NOMO-1 treated with dmso at 0.1 percent for 144 hours (cell line): ENCODE measurements at regions not wholly inside any gene's neighbourhood (a gene's known extent, or its start where the extent isn't known, plus 50 kb on each side); places are given as distances from the start of the nearest gene placed in this dataset.
A peak's percentile ranks its signal among the peaks of the same experiment; 100 is the strongest.
"Not testable (repeated sequence)": the region's sequence is repeated elsewhere in the genome, so short reads cannot be mapped to it uniquely, and the experiment has no call there.

Experiments used
- DNase-seq: peaks from one replicate; lab custom pipeline; 2025; ENCODE audit not compliant: unreplicated experiment; lab: John Stamatoyannopoulos, UW

DNA sequence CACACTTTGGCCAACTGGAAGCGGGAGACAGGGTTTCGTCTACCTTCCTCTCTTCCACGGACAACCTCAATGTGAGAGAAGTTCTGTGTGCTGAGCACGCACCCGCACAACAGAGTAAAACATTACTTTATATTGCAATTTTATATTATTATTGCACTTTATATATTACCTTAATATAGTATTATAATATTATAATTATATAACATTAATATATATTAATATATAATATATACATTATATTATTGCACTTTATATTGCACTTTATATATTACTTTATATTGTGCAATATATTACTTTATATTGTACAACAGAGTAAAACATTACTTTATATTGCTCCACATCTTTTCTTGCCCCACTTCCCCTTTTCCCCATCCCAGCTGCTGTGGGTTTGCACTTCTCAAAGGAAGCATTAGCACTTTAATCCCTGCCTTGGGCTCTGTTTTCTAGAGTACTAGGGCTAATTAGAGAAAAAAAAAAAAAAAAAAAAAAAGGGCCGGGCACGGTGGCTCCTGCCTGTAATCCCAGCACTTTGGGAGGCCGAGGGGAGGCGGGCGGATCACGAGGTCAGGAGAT lies 76.4 kb upstream of the SLC4A7 start:
- peak; percentile 67 for DNase-seq

DNA sequence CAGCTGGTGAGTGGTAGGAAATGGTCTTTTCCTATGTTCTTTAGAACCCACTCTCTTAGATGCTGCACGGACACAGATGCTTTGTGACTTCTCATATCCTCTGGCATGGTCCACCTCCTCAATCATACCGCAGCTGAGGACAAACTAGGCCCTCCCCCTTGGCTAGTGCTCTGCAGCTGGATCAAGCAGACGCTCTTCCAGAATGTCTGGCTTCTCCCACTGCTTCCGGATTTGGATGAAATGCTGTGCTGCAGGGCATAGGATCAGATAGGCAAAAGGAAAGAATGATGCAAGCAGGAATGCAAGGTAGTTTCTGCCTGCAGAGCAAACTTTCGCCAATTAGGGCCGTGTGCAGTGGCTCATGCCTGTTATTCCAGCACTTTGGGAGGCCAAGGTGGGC lies 75.7 kb upstream of the SLC4A7 start:
- no peak for DNase-seq

DNA sequence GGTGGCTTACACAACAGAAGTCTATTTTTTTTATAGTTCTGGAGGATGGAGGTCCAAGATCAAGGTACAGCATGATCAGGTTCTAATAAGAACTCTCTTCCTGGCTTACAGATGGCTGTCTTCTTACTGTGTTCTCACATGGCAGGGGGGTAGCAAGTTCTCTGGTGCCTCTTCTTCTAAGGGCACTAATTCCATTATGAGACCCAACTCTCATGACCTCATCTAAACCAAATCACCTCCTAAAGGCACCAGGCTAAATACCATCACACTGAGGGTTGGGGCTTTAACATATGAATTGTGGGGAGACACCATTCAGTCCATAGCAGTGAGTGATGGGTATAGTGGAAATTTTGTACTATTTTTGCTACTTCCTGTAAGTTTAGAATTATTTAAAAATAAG lies 75.2 kb upstream of the SLC4A7 start:
- DNase-seq, result no peak

DNA sequence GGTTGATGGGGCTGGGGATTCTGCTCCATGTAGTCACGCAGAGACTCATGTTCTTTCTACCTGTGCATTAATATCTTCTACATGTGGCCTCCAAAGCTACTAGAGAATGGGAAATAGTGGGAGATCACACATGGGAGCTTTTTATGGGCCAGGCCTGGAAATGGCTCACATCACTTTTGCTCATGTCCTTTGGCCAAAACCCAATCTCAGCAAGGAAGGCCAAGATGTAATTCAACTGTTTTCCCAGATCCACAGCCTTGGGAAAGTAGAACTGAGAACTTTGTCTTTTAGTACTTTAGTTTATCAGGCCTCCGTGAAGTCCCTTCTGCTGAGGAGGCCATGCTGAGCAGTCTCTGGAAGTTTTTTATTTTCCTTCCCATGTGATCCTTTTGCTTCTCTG lies 73.2 kb upstream of the SLC4A7 start:
- no peak for DNase-seq

DNA sequence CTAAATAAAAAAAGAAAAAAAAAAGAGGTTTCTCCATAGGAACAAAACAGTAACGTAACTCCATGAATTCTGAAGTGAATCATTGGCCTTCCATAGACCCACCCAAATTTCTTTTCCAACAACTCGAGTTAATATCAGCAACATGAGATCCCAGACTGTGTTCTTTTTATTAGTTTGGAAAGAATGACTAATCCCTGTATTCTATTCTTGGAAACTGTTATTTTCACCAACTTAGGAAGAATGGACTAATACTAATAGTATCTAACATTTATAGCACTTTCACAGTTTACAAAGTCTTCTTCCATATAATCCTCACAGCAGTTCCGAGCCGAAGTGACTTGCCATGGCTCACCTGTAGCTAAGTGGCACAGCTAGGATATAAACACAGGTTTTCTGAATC lies 72.7 kb upstream of the SLC4A7 start:
- DNase-seq, result no peak

DNA sequence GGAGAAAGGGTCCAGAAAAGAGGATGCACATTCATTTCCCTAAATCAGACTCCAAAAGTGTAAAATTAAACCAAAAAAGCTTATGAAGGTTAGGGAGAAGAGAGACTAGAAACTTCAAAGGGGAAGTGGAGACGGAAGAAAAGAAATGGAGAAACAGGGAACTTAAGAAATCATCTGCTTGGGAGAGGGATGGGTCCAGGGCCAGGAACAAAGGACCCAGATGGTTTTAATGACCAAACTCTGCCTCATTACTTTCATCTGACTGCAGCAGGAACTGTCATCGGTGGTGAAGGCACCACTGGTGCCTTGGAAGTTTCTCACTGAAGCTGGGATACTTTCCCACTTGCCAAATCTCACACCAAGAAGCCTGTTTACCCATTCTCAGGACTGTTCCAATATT lies 70.5 kb upstream of the SLC4A7 start:
- no peak for DNase-seq

DNA sequence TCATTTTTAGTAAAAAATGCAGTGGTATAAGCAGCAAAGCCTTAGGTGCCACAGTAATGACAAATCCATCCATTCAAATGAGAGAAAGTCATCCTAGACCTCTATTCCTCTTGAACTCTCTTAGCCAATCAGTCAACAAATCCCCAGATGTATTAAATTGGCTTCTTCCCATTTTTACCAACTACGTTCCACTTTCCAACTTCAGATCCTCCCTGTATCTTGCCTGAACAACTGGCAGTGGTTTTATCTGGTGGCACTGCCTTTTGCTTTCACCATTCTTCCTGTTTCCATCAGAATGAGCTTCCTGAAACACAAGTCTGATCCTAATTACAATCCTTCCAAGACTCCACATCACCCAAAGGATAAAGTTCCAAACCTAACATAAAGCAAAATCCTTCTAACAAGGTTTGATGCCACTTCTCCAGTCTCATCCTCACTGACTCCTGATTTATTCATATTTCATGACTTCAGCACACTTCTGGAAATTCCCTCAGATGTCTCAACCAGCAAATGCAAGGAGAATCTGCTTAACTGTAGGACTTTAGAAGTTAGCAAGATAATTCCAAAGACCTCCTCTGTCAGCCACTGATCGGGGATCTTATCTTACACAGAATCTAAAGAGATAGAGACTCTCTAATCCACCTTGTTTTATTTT lies 69.8 kb upstream of the SLC4A7 start:
- DNase-seq, result no peak

DNA sequence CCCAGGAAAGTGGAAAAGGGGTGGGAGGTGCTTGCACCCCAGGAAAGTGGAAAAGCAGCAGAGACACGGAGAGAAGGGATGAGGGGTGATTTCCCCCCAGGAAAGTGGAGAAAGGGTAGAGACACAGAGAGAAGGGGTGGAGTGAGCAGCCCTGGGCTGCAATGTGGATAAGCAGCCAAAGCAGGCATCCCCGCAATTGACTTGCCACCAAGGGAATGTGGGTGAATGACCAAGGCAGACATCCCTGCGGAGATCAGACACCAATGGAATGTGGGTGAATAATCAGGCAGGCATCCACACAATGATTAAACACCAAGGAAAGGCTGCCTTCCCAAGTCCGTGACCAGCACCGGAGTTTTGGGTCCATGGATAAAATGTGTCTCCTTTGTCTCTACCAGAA lies 68.5 kb upstream of the SLC4A7 start:
- DNase-seq, result not testable (repeated sequence)

DNA sequence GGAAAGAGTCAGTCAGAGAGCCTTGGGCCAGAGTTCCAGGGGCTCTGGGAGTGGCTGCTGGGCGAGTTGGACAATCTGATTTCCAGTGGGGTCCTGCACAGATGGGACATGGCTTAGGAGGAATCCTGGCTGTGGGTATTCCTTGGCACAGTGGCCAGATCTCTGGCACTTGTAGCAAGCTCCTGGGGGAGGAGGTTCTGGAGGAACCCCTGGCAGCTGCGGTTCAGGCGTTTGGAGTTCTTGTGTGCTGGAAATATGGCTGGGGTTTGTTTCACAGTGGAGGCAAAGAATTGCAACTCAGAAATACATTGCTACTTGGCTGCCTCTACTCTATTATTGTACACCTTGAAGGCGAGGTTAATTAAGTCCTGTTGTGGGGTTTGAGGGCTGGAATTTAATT lies 67.2 kb upstream of the SLC4A7 start:
- DNase-seq, result not testable (repeated sequence)

DNA sequence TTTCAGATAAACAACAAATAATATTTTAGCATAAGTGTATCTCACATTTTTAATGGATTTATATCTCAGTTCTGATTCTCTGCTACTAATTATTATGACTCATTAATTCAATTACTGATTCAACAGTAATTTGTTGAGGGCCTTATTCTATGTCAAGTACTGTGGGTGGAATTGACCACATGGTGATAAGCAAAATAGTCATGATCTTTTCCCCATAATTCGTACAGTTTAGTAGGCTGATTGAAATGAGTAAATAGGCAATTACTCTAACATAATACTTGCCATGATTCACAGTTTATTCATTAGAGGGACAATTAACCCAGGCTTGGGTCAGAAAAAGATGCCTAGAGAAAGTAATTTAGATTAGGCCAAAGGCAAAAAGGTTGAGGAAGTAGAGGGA lies 60.9 kb upstream of the SLC4A7 start:
- no peak for DNase-seq

DNA sequence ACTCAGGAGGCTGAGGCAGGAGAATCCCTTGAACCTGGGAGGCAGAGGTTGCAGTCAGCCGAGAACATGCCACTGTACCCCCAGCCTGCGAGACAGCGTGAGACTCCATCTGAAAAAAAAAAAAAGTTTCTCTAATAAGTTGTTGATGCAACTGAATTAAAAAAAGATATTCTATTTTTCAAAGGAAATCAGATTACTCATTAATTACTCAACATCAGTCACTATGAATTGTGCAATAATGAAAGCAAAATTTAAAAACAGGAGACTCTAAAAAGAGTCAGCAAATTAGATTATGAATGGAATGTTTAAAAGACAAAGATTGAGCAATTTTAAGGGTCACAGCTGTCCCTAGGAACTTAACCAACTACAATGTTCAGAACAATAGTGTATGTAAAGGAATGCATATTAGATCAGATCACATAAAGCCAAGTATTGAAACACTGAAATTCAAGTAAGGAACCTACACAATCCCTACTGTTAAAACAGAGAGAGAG lies 60.2 kb upstream of the SLC4A7 start:
- DNase-seq, result no peak

DNA sequence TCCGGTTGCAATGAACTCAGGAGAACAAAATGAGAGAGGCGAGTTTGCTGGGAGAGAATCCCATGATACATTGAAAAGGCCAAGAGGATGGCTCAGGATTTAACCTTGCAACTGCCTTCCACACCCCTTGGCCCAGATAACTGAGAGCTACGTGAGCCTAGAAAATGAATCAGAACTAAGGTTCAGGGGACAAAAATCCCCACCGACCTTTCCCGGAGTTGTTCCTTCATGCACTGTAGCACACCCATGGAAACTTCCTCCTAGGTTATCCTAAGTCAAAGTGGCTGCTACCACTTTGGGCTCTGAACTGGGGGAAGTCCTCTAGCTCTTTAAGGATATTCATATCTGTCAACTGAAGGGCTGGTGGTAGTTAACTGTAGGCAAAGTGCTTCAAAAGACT lies 58.3 kb upstream of the SLC4A7 start:
- DNase-seq, result no peak

DNA sequence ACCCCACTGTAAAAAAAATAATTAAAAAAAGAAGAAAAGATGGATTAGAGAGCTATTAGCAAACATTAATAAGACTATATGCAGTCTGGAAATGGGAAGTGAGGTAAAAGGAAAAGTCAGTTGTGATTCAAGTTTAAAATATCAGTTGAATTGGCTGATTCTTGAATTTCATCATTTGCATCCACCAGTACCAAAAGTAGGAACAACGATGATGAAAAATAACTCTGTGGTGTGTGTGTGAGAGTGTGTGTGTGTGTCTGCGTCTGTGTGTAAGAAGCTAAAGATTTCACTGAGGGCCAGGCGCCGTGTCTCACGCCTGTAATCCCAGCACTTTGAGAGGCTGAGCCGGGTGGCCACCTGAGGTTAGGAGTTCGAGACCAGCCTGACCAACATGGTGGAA lies 56.0 kb upstream of the SLC4A7 start:
- DNase-seq, result no peak

DNA sequence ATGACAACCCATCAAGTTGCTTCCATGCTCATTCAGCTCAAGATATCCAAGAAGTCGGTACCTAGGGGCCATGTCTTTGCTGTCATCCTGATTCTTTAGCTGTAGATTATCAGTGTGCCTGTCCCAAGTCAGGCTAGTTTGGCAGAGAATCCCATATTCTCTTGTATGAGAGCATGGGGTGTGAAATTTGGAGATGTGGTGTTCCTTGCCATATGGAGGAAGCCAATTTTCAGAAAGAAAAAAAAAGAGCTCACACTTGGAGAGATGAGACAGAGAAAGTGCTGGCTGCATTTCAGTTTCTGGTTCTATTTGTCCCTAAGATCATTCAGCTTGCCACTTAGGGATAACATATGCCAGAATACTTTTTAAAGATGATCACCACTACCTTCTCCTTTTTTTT lies 52.3 kb upstream of the SLC4A7 start:
- DNase-seq, result no peak

DNA sequence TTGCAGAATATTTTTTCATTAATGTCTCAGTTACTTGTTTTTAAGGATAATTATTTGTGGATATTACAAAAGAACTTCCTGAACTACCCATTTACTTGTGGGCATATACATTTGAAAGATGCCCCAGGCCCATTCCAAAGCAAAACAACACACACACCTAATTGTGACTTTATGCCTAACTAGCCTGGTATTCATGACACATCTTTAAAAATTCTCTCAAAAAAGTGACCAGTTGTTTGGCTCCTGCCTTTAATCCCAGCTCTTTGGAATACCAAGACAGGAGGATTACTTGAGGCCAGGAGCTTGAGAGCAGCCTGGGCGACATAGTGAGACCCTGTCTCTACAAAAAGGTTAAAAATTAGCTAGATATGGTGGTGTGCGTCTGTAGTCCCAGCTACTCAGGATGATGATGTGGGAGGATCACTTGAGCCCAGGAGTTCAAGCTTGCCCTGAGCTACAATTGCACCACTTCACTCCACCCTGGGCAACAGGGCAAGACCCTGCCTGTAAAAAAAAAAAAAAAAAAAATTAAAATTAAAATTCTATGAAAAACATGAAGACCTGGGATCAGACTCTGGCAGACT lies 51.7 kb upstream of the SLC4A7 start:
- DNase-seq, result no peak

DNA sequence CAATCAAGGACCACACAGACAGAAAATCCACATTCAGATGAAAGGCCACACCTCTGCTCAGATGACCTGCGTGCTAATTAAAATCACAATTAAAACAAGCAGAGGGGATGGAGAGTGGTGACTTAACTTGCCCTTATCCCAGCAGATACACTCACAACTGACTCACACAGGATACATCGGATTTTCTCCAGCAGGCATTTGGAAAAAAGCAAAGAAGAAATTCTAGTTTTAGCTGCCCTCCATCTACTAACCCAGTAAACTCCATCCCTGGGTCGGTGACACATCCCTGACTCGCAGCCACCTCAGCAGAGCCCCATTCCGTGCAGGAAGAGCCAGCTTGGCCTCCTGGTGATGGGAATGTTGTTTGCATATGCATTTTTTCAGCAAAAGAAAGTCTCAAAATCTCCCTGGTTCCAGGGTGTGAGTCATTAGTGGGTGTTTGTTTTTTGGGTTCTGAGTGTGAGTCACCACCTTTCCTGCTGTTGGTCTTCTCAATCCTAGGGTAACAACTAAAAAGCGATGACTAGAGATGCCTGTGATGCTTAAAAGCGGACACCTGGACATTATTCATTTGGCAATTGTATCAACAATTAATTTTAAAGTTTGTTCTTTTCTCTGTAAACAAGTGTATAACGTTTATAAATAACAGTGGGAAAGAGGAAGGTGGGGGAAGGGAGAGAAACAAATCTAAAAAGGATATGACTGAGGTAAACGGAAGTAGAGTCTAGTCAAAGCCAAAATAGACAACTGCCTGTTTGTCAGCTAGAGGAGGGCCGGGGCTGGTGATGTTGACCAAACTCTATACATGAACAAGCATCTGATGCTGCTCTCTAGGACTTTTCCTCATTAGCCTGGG lies 49.8 kb upstream of the SLC4A7 start:
- peak; percentile 17 for DNase-seq
